HAP-1 (cell line): ENCODE measurements at regions not wholly inside any gene's neighbourhood (a gene's known extent, or its start where the extent isn't known, plus 50 kb on each side); places are given as distances from the start of the nearest gene placed in this dataset.

Experiments
- DNase-seq, 2 experiments: peaks; one replicate each; pipeline ENCODE4 v3.0.0-alpha.2; 2016 to 2020; ENCODE audit warnings: low spot score in 2 of 2
- H3K27me3 ChIP-seq: fragments of 250-450 bp; sonication (Bioruptor Pico); 2 replicates; pipeline ENCODE4 v1.5.1; 2020; ENCODE audit warnings: low read depth, mild to moderate bottlenecking, moderate library complexity
- H3K36me3 ChIP-seq: fragments of 250-450 bp; sonication (Bioruptor Pico); replicated peaks from 2 replicates; pipeline ENCODE4 v1.5.1; 2020; ENCODE audit warnings: mild to moderate bottlenecking
- H3K4me1 ChIP-seq: fragments of 250-450 bp; sonication (Bioruptor Pico); 2 replicates; pipeline ENCODE4 v1.5.1; 2020; ENCODE audit warnings: mild to moderate bottlenecking
- H3K4me3 ChIP-seq: fragments of 250-450 bp; sonication (Bioruptor Pico); 2 replicates; pipeline ENCODE4 v1.5.1; 2020; ENCODE audit warnings: mild to moderate bottlenecking, moderate library complexity
- H3K9me3 ChIP-seq: fragments of 250-450 bp; sonication (Bioruptor Pico); 2 replicates; pipeline ENCODE4 v1.5.1; 2020; ENCODE audit warnings: mild to moderate bottlenecking, moderate library complexity
- in situ Hi-C: fragments of 300-500 bp; cut with MboI; formaldehyde crosslinking; loops from 3 replicates; pipeline ENCODE4 v1.14.3; 2020; ENCODE audit warnings: low sequenced_read_pairs, inconsistent platforms, mixed read lengths

DNA sequence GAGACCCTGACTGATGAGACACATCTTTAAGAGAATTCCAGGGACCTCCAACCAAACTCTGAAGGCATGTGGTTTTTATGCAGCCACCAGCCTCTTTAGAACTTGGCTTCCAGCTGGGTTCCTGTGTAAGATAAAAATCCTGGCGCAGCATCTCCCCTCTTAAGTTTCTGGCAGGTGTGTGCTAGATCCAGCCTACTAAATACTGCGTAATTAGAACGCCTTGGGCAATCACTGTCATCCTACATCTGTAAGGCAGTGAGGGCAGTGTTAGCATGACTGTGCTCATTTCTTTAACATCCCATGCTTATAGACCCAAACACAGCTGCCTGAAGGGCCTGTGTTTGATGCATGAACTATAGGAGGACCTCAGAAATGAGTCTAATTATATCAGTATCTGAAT, 173.5 kb upstream of the OBI1 start:
- no peaks in the 10 kb centered on the region for H3K9me3 ChIP-seq
- H3K36me3 ChIP-seq: no peaks in the 10 kb centered on the region
- no peaks in the 10 kb centered on the region for H3K4me1 ChIP-seq
- in situ Hi-C loops: no loop called here
- DNase-seq: no peak
- H3K27me3 ChIP-seq: no peaks in the 10 kb centered on the region
- H3K4me3 ChIP-seq: no peak overlapping the region

DNA sequence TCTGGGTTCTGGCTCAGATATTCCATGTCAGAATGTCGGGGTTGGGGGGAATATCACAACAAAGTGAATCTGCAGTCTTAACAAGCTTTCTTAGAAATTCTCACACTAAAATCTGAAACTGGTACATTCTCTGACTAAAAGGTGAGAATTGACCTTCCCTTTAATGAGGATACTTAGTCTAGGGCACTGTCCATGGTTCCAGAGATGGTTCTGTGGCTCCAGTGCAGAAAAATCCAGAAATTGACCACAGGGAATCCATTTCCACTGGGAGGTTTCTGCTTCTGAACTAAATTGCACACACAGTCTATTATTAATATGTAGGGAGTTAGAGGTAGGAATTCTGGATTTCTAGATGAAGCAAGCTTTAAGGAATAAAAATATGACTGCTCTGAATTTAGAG, 171.6 kb upstream of the OBI1 start:
- in situ Hi-C loops: no loop called here
- H3K36me3 ChIP-seq: no peaks in the 10 kb centered on the region
- no peaks in the 10 kb centered on the region for H3K27me3 ChIP-seq
- no peak for DNase-seq
- H3K4me1 ChIP-seq: no peaks in the 10 kb centered on the region
- no peaks in the 10 kb centered on the region for H3K9me3 ChIP-seq
- no peak overlapping the region for H3K4me3 ChIP-seq

DNA sequence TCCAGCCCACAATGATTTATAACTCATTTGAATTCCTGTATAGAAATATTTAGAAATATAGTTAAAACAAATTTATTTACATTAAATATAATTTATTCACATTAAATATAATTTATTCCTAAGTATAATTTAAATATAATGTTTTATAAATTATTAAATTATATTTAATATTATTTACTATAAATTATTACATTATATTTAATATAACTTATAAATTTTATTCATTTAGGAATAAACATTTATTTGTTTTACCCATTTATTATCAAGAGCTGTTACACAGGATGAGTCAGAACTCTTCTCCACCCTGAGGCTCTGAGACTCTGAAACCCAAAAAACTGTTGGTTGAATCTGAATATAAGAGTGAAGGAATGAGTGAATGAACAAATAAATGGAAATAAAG, 170.9 kb upstream of the OBI1 start:
- H3K4me1 ChIP-seq: no peaks in the 10 kb centered on the region
- no peaks in the 10 kb centered on the region for H3K9me3 ChIP-seq
- in situ Hi-C loops: no loop called here
- no peak overlapping the region for H3K4me3 ChIP-seq
- H3K27me3 ChIP-seq: no peaks in the 10 kb centered on the region
- DNase-seq: no peak
- no peaks in the 10 kb centered on the region for H3K36me3 ChIP-seq

DNA sequence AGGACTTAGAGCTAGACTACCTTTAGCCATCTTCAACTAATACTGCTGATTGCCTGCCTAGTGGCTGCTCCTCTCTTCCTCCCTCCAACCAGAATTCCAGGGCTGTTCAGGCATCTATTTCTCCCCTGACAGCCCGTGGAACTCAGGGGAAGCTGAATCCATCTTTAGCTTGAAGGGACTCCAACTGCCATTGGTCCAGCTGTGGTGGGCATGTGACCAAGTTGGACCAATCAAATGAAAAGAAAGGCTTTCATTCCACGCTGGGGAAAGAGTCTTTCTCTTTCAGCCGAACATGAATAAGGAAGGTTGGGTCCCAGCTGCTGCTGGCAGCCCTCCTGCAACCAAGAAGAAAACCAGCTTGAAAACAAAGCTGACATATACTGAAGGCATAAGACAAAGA, 168.5 kb upstream of the OBI1 start:
- Histone ChIP-seq H3K4me1 (no peaks in the 10 kb centered on the region), H3K27me3 (0 out of 2 replicates have a peak, but pooled peaks cover 2% of the 10 kb centered on the region), H3K4me3 (no peak overlapping the region), H3K36me3 (no peaks in the 10 kb centered on the region), H3K9me3 (no peaks in the 10 kb centered on the region)
- in situ Hi-C loops: no loop called here
- no peak for DNase-seq

DNA sequence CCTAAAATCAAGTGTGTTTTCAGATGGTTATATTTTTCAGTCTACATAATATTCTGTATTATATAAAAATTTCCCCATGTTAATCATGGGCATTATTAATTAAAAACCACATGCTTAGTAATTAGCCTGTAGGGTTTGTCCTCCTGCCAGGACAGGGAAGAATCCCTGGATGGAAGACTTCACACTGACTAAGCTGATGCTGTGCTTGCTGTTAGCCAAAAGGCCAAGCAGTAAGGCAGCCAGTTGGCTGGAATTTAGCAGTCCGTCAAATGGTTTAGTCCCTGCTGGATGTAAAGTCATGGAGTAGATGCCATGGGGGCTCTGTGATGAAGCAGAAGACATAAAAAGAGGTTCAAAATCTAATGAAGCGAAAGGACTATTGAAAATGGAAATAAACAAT, 168.0 kb upstream of the OBI1 start:
- Histone ChIP-seq H3K27me3 (0 out of 2 replicates have a peak, but pooled peaks cover 2% of the 10 kb centered on the region), H3K4me3 (no peak overlapping the region), H3K4me1 (no peaks in the 10 kb centered on the region), H3K9me3 (no peaks in the 10 kb centered on the region), H3K36me3 (no peaks in the 10 kb centered on the region)
- no peak for DNase-seq
- in situ Hi-C loops: no loop called here

DNA sequence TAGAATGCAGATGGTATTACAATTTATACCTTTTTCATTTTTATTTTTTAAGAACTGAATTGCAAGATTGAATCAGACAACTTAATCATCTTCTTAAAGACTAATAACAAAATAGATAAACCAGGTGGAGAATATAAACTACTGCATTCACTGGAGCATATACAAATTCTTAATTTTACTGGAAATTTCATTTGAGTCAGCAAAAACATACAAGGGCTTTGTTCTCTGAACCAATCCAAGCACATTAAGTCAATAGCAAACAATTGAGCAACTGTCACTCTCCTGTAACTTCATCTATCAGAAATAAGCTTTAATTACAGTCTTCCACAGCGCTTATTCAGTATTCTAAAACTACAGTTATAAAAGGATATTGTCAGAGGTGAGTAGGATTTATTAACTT, 167.4 kb upstream of the OBI1 start:
- no peak for DNase-seq
- in situ Hi-C loops: no loop called here

DNA sequence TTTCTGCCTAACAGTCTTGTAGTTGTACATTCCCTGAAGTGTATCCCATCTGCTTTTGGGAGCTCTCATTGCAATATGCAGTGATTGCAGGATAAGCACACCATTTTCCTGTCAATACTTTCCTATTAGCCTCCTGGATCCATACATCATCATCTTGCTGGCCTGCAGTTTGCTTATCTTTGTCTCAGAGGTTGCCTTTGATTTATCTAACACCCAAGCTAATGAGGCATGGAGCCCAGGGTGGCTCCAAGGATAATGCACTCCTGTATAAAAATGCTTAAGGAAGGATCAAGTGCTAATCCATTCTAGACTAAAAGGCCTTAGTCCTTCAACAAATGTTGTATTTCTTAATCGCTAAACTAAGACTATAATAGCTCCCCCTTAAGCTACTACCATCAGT, 161.6 kb upstream of the OBI1 start:
- DNase-seq: no peak
- H3K4me3 ChIP-seq: no peak overlapping the region
- no peaks in the 10 kb centered on the region for H3K4me1 ChIP-seq
- H3K36me3 ChIP-seq: no peaks in the 10 kb centered on the region
- in situ Hi-C loops: no loop called here
- H3K27me3 ChIP-seq: 0 out of 2 replicates have a peak, but pooled peaks cover 6% of the 10 kb centered on the region
- H3K9me3 ChIP-seq: no peaks in the 10 kb centered on the region

More for the DNA sequence above, 167.4 kb upstream of the OBI1 start:
- Histone ChIP-seq H3K36me3 (no peaks in the 10 kb centered on the region), H3K4me3 (no peak overlapping the region), H3K4me1 (no peaks in the 10 kb centered on the region), H3K27me3 (0 out of 2 replicates have a peak, but pooled peaks cover 2% of the 10 kb centered on the region), H3K9me3 (no peaks in the 10 kb centered on the region)

DNA sequence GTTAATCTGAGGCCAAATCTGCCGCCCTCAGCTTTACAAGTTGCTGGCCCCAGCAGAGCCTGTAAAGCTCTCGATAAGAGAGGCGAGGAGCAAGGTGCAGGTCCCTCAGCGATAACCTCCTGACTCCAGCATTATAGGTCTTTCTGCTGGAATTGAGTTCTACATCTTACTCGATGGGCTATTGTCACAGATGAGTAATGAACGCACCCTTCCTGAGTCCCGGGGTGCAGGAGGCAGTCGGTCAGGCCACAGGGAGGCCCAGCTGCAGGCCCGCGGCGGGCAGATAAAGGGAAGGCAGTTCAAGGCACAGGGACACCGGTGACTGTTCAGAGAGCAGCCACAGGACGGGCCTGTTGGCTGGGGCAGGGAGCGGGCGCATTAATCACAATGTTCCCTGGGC, 157.6 kb upstream of the OBI1 start:
- H3K36me3 ChIP-seq: no peaks in the 10 kb centered on the region
- 0 out of 2 replicates have a peak, but pooled peaks cover 4% of the 10 kb centered on the region for H3K27me3 ChIP-seq
- H3K4me3 ChIP-seq: no peak overlapping the region
- H3K9me3 ChIP-seq: no peaks in the 10 kb centered on the region
- in situ Hi-C loops: no loop called here
- no peak for DNase-seq
- no peaks in the 10 kb centered on the region for H3K4me1 ChIP-seq

DNA sequence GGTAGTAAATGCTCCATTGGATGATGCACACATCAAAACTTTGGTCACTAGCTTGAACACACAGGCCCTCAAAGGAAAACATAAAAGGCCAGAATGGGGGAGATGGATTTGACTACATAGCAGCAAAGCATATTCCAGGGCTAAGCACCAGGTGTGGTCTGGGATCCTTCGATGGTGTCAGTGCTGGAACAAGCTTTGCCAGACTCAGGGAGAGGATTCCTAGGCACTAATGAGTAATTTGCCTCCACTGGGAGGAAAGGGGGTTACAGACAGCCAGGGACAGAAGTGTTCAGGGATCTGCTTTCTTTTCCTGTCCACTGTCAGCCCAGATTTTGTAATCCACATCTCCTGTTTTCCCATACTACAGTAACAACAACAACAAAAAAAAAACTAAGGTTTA, 157.2 kb upstream of the OBI1 start:
- DNase-seq: no peak
- no peak overlapping the region for H3K4me3 ChIP-seq
- no peaks in the 10 kb centered on the region for H3K9me3 ChIP-seq
- no peaks in the 10 kb centered on the region for H3K36me3 ChIP-seq
- 0 out of 2 replicates have a peak, but pooled peaks cover 4% of the 10 kb centered on the region for H3K27me3 ChIP-seq
- in situ Hi-C loops: no loop called here
- no peaks in the 10 kb centered on the region for H3K4me1 ChIP-seq

DNA sequence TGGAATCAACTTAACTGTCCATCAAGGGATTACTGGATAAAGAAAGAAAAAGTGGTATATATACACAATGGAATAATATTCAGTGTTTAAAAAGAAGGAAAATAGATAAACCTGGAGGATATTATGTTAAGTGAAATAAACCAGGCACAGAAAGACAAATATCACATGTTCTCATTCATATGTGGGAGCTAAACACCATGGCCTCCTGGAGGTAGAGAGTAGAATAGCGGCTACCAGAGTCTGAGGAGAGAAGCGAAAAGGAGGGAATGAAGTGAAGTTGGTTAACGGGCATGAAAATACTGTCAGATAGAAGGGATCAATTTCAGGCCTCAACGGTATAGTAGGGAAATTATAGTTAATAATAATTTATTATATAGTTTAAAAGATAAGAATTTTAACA, 147.5 kb upstream of the OBI1 start:
- Histone ChIP-seq H3K27me3 (peaks cover 10% of the 10 kb centered on the region), H3K4me1 (no peaks in the 10 kb centered on the region), H3K36me3 (no peaks in the 10 kb centered on the region), H3K9me3 (no peaks in the 10 kb centered on the region), H3K4me3 (no peak overlapping the region)
- in situ Hi-C loops: no loop called here
- DNase-seq: no peak

DNA sequence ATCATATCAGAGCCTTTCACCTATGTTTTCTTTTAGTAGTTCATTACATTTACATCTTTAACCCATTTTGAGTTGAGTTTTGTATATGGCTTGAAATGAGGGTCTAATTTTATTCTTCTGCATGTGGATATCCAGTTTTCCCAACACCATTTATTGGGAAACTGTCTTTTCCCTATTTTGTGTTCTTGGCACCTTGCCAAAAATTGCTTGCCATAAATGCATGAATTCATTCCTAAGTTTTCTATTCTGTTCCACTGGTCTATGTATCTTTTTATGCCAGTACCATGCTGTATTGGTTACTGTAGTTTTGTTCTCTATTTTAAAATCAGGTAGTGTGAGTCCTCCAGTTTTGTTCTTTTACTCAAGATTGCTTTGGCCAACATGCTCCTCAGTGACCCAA, 144.0 kb upstream of the OBI1 start:
- no peak for DNase-seq
- H3K4me3 ChIP-seq: no peak overlapping the region
- H3K36me3 ChIP-seq: no peaks in the 10 kb centered on the region
- peaks cover 8% of the 10 kb centered on the region; the same call in 1 of the 2 replicates for H3K27me3 ChIP-seq
- no peaks in the 10 kb centered on the region for H3K9me3 ChIP-seq
- in situ Hi-C loops: no loop called here
- no peaks in the 10 kb centered on the region for H3K4me1 ChIP-seq

DNA sequence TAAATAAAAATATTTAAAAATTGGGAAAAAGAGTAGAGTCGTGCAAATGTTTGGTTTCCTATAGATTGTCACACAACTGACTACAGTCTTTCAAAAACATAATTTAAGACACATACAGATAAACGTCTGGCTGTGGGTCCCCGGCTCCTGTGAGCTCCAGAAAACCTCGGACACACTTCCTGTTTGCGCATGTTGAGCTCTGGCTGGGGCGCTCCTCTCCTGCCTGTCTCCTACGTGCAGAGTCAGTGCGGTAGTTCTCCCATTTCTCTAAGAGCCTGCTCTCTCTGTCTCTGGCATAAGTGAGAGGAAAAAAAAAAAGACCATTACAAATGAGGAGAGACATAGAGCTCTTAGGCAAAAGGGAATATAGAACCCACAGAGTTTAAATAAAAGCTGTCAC, 128.2 kb upstream of the OBI1 start:
- no peaks in the 10 kb centered on the region for H3K9me3 ChIP-seq
- in situ Hi-C loops: no loop called here
- H3K4me1 ChIP-seq: no peaks in the 10 kb centered on the region
- H3K27me3 ChIP-seq: 0 out of 2 replicates have a peak, but pooled peaks cover 2% of the 10 kb centered on the region
- DNase-seq: no peak
- no peak overlapping the region for H3K4me3 ChIP-seq
- no peaks in the 10 kb centered on the region for H3K36me3 ChIP-seq

DNA sequence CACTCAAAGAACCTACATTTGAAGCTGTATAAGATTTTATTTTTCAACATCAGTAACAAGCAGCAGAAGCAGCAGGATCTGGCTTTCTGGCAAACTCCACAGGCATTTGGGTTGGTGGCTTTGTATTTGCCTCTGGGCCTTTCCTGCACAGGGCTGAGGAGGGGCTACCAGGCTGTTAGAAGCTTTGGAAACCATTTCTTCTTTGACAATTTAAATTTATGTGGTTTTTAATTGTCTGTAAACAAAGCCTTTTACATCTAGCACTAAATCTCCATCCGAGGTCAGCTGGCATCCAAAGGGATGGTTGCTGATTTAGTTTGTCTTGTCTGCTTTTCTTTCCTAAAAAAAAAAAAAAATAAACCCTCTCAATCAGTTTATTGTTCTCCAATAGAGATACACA, 127.5 kb upstream of the OBI1 start:
- no peak for DNase-seq
- no peaks in the 10 kb centered on the region for H3K36me3 ChIP-seq
- no peaks in the 10 kb centered on the region for H3K9me3 ChIP-seq
- no peak overlapping the region for H3K4me3 ChIP-seq
- H3K4me1 ChIP-seq: no peaks in the 10 kb centered on the region
- in situ Hi-C loops: no loop called here
- H3K27me3 ChIP-seq: 0 out of 2 replicates have a peak, but pooled peaks cover 2% of the 10 kb centered on the region

DNA sequence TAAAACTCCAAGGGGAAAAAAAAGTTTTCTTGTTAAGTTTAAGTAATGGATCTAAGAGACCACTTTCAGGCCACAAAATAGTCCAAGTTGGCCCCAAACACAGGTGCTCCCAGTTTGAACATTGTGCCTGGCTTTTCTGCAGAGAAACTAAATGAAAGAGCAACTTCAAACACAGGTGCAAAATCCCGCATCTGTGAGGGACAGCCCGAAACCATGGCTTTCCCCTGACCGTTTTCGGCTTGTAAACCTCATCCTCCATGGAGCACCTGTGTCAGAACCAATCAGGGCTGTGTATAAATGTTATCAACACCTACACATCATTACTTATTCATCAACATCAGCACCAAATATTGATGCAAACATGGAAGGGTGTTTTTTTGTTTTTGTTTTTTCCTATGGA, 126.8 kb upstream of the OBI1 start:
- no peaks in the 10 kb centered on the region for H3K4me1 ChIP-seq
- H3K36me3 ChIP-seq: no peaks in the 10 kb centered on the region
- DNase-seq: no peak

DNA sequence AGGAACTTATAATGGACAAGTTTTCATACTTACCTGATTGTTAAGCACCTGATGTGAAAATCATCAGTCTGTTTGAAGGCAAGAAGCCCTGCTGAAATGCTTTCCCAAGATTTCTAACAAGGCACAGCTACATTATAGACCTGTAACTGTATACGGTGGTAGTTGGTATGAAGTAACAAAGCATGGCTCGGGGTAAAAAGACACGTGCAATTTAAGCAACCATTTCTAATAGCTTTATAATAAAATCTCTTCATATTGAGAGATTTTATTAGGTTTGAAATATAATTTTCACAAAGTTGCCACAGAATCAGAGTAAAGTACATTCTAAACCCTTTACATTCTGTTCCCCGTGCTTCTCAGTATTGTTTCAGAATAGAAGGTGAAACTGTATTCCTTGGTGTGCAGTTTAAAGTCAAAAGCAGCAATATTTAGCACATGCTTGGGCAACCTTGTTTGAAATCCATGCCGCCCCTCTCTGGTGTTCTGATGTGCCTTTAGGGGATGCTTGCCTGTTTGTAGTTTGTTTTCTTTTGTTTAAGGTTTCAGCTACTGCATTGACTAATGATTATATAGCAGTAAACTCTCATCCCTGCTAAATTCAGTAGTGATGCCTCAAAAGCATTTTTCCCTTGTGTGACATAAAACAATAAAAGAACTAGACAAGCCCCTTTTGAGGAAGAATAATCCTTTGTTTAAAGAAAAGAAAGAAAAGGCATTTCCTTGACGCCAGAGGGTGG, 125.2 kb upstream of the OBI1 start:
- Histone ChIP-seq H3K27me3 (peaks cover 4% of the 10 kb centered on the region; the same call in 1 of the 2 replicates), H3K36me3 (no peaks in the 10 kb centered on the region), H3K4me3 (no peak overlapping the region), H3K9me3 (no peaks in the 10 kb centered on the region), H3K4me1 (no peaks in the 10 kb centered on the region)
- in situ Hi-C loops: no loop called here
- DNase-seq: no peak

More for the DNA sequence above, 126.8 kb upstream of the OBI1 start:
- H3K27me3 ChIP-seq: 0 out of 2 replicates have a peak, but pooled peaks cover 2% of the 10 kb centered on the region
- no peak overlapping the region for H3K4me3 ChIP-seq
- in situ Hi-C loops: no loop called here
- no peaks in the 10 kb centered on the region for H3K9me3 ChIP-seq
